ENCODE measurements at regions not wholly inside any gene's neighbourhood (a gene's known extent, or its start where the extent isn't known, plus 50 kb on each side); places are given as distances from the start of the nearest gene placed in this dataset.

GRCh38 chr18:50447952-50448351 is 73.1 kb downstream of the SKA1 start (continued):
- TF ChIP-seq TSHZ2 (CRISPR knock-in tag; IDR thresholded peaks at IDR 0.05) = no peak

GRCh38 chr18:50451100-50451842 is 76.4 kb downstream of the SKA1 start:
- ATAC-seq = no peak
- no peak for TF ChIP-seq ISL1 (CRISPR knock-in tag; IDR thresholded peaks at IDR 0.05)
- TF ChIP-seq BACH2 (CRISPR knock-in tag; IDR thresholded peaks at IDR 0.05; ENCODE audit: borderline replicate concordance) = no peak
- TF ChIP-seq ARNTL (CRISPR knock-in tag; IDR thresholded peaks at IDR 0.05; ENCODE audit: borderline replicate concordance, low read depth) = no peak
- no peak for TF ChIP-seq ZNF8 (CRISPR knock-in tag; IDR thresholded peaks at IDR 0.05)
- no peak for TF ChIP-seq TOX (CRISPR knock-in tag; IDR thresholded peaks at IDR 0.05; ENCODE audit: borderline replicate concordance)
- TF ChIP-seq ZC3H10 (CRISPR knock-in tag; IDR thresholded peaks at IDR 0.05) = no peak
- TF ChIP-seq SNAI2 (CRISPR knock-in tag; IDR thresholded peaks at IDR 0.05) = no peak

- no peak for ATAC-seq
- TF ChIP-seq ISL1 (CRISPR knock-in tag; IDR thresholded peaks at IDR 0.05) (no peak), TCF4 (CRISPR knock-in tag; IDR thresholded peaks at IDR 0.05; ENCODE audit: borderline replicate concordance) (no peak), PPARA (CRISPR knock-in tag; IDR thresholded peaks at IDR 0.05; ENCODE audit: borderline replicate concordance) (no peak), ZFP30 (CRISPR knock-in tag; IDR thresholded peaks at IDR 0.05) (no peak), ZNF70 (CRISPR knock-in tag; IDR thresholded peaks at IDR 0.05) (no peak), OSR1 (CRISPR knock-in tag; IDR thresholded peaks at IDR 0.05) (no peak), ARNTL (CRISPR knock-in tag; IDR thresholded peaks at IDR 0.05; ENCODE audit: borderline replicate concordance, low read depth) (no peak), CSDC2 (CRISPR knock-in tag; IDR thresholded peaks at IDR 0.05) (no peak), ZFP3 (CRISPR knock-in tag; IDR thresholded peaks at IDR 0.05) (no peak), BACH2 (CRISPR knock-in tag; IDR thresholded peaks at IDR 0.05; ENCODE audit: borderline replicate concordance) (no peak)
Observed at GRCh38 chr18:50453014-50453680, 78.3 kb downstream of the SKA1 start.

GRCh38 chr18:50453732-50454131 is 78.9 kb downstream of the SKA1 start:
- ATAC-seq = no peak
- no peak for TF ChIP-seq ZC3H10 (CRISPR knock-in tag; IDR thresholded peaks at IDR 0.05)
- no peak for TF ChIP-seq CSRNP3 (CRISPR knock-in tag; IDR thresholded peaks at IDR 0.05)
- TF ChIP-seq PATZ1 (CRISPR knock-in tag; IDR thresholded peaks at IDR 0.05; ENCODE audit: borderline replicate concordance) = no peak
- TF ChIP-seq ISL1 (CRISPR knock-in tag; IDR thresholded peaks at IDR 0.05) = no peak
- TF ChIP-seq OSR1 (CRISPR knock-in tag; IDR thresholded peaks at IDR 0.05) = no peak
- TF ChIP-seq ARNTL (CRISPR knock-in tag; IDR thresholded peaks at IDR 0.05; ENCODE audit: borderline replicate concordance, low read depth) = no peak
- TF ChIP-seq CREB5 (CRISPR knock-in tag; IDR thresholded peaks at IDR 0.05; ENCODE audit: low read depth) = no peak
